Endothelial cell of umbilical vein (primary cell): ENCODE measurements at regions not wholly inside any gene's neighbourhood (a gene's known extent, or its start where the extent isn't known, plus 50 kb on each side); places are given as distances from the start of the nearest gene placed in this dataset.

Source experiments
- BruUV-seq: library from RNA; stranded (reverse); fragments of 400-500 nt; replicated peaks from 2 replicates; lab custom pipeline; 2021; lab: Mats Ljungman, UMichigan
- CTCF ChIA-PET: fragments of 300-600, 350-600 bp; sonication (Branson Sonifier 250); formaldehyde crosslinking; loops from one replicate; lab custom pipeline; 2021; ENCODE audit warnings: antibody characterized with exemption, inconsistent platforms; lab: Charles Lee
- POLR2A ChIA-PET: fragments of 300-600, 350-600 bp; sonication (Branson Sonifier 250); formaldehyde crosslinking; loops from one replicate; lab custom pipeline; 2021; ENCODE audit warnings: antibody characterized with exemption, inconsistent platforms; lab: Charles Lee
- DNase-seq: peaks from one replicate; pipeline ENCODE4 v3.0.0-alpha.2; 2011; ENCODE audit warnings: low read depth, low spot score
- FAIRE-seq: peaks from 2 replicates; lab custom pipeline; 2011; peaks lifted over from hg19 to GRCh38; lab: Jason Lieb, UNC
- H2AFZ ChIP-seq: 2 replicates; pipeline ENCODE4 v1.6.0; 2012; ENCODE audit warnings: low read depth, low read length, control low read depth, inconsistent platforms
- H3K27ac ChIP-seq: 2 replicates; pipeline ENCODE4 v1.5.1; 2011; ENCODE audit warnings: low read depth, mild to moderate bottlenecking, control low read depth, low read length, moderate library complexity; ENCODE audit not compliant: insufficient read depth
- H3K27me3 ChIP-seq, 2 experiments: 2 replicates each; pipeline versions ENCODE4 v1.6.0 to v1.6.1; 2011; ENCODE audit warnings: low read length in 2 of 2, mixed read lengths in 1 of 2; ENCODE audit not compliant: control insufficient read depth in 2 of 2, insufficient read depth in 2 of 2
- H3K36me3 ChIP-seq, 2 experiments: 2 replicates in 1 of 2; 3 replicates in 1 of 2; pipeline ENCODE4 v1.5.1; 2011; ENCODE audit warnings: low read length in 2 of 2, mild to moderate bottlenecking in 1 of 2, moderate library complexity in 1 of 2; ENCODE audit not compliant: control insufficient read depth in 2 of 2, insufficient read depth in 2 of 2; ENCODE audit errors: extremely low read depth in 1 of 2
- H3K4me1 ChIP-seq: 3 replicates; pipeline ENCODE4 v1.5.1; 2011; ENCODE audit warnings: mild to moderate bottlenecking, low read length; ENCODE audit not compliant: control insufficient read depth, insufficient read depth; ENCODE audit errors: extremely low read depth
- H3K4me2 ChIP-seq: 2 replicates; pipeline ENCODE4 v1.6.1; 2011; ENCODE audit warnings: low read length, control low read depth, mixed read lengths; ENCODE audit not compliant: insufficient read depth
- H3K4me3 ChIP-seq, 3 experiments: fragments of 200-600 bp in 1 of 3; sonication (generic), shearing (Covaris generic) in 1 of 3; replicated peaks in 1 of 3; 2 replicates each; pipeline ENCODE4 v1.5.1; 2011 to 2016; ENCODE audit warnings: control low read depth in 3 of 3, low read length in 3 of 3, mild to moderate bottlenecking in 2 of 3, inconsistent platforms in 1 of 3, low read depth in 1 of 3, moderate library complexity in 1 of 3; ENCODE audit not compliant: insufficient read depth in 1 of 3
- H3K79me2 ChIP-seq: 2 replicates; pipeline ENCODE4 v1.6.0; 2012; ENCODE audit warnings: low read length, inconsistent platforms; ENCODE audit not compliant: control insufficient read depth, insufficient read depth
- H3K9ac ChIP-seq: replicated peaks from 2 replicates; pipeline ENCODE3; 2011; ENCODE audit warnings: low read length, control low read depth; ENCODE audit not compliant: insufficient read depth; ENCODE audit errors: extremely low read depth
- H3K9me1 ChIP-seq: replicated peaks from 3 replicates; pipeline ENCODE4 v1.6.0; 2011; ENCODE audit warnings: mild to moderate bottlenecking, low read length; ENCODE audit not compliant: control insufficient read depth, insufficient read depth; ENCODE audit errors: extremely low read depth
- H3K9me3 ChIP-seq: replicated peaks from 2 replicates; pipeline ENCODE4 v1.5.1; 2012; ENCODE audit warnings: low read length, inconsistent platforms; ENCODE audit not compliant: control insufficient read depth, insufficient read depth
- H4K20me1 ChIP-seq: replicated peaks from 2 replicates; pipeline ENCODE3; 2011; ENCODE audit warnings: mild to moderate bottlenecking, low read length; ENCODE audit not compliant: control insufficient read depth, insufficient read depth; ENCODE audit errors: extremely low read depth
- EZH2 ChIP-seq: IDR thresholded peaks from 2 replicates; pipeline ENCODE4 v1.6.1; 2012; ENCODE audit warnings: borderline replicate concordance, low read depth, mild to moderate bottlenecking, moderate library complexity, low read length, inconsistent platforms; ENCODE audit not compliant: severe bottlenecking
- FOS ChIP-seq: IDR thresholded peaks from 2 replicates; pipeline ENCODE4 v1.6.1; 2011; ENCODE audit warnings: mild to moderate bottlenecking, low read length, moderate library complexity, borderline replicate concordance; ENCODE audit not compliant: insufficient read depth
- GATA2 ChIP-seq: IDR thresholded peaks from 2 replicates; pipeline ENCODE4 v1.7.0; 2011; ENCODE audit warnings: low read depth, mild to moderate bottlenecking, moderate library complexity, mixed read lengths, low read length; ENCODE audit not compliant: insufficient read length, insufficient read depth
- JUN ChIP-seq: IDR thresholded peaks from 2 replicates; pipeline ENCODE4 v1.6.1; 2011; ENCODE audit warnings: borderline replicate concordance, low read depth; ENCODE audit not compliant: insufficient read length, insufficient read depth
- MYC ChIP-seq: IDR thresholded peaks from one replicate; pipeline ENCODE4 v1.6.1; 2011; ENCODE audit warnings: mild to moderate bottlenecking, low read depth, low read length
- POLR2A ChIP-seq: IDR thresholded peaks from 2 replicates; pipeline ENCODE4 v1.6.1; 2012; ENCODE audit warnings: low read depth, mild to moderate bottlenecking, control low read depth, low read length
- POLR2AphosphoS5 ChIP-seq: IDR thresholded peaks from 2 replicates; pipeline ENCODE4 v1.6.1; 2012; ENCODE audit warnings: low read depth, mild to moderate bottlenecking, control low read depth, low read length, moderate library complexity; ENCODE audit not compliant: insufficient read depth
- dilution Hi-C: fragments of 300-500 bp; cut with MboI; formaldehyde crosslinking; loops from one replicate; pipeline ENCODE4 v1.15.0; 2019; ENCODE audit warnings: low sequenced_read_pairs; ENCODE audit not compliant: extremely low pct_ligation_motif_present
- intact Hi-C: fragments of 100-400 bp; cut with micrococcal nuclease; formaldehyde crosslinking; loops from one replicate; pipeline ENCODE4 v1.10.0; 2022
- TF ChIP-seq, protein P1 (sequence below): IDR thresholded peaks from 2 replicates; pipeline ENCODE4 v1.6.1; 2011; ENCODE audit not compliant: insufficient read depth, insufficient read length
- TF ChIP-seq, protein P2 (sequence below), 2 donors: IDR thresholded peaks; 1 replicate in 1 of 2; 2 replicates in 1 of 2; pipeline ENCODE4 v1.5.1; 2011; ENCODE audit warnings: low read length in 2 of 2, mild to moderate bottlenecking in 2 of 2, moderate library complexity in 2 of 2, control low read depth in 1 of 2, inconsistent platforms in 1 of 2, low read depth in 1 of 2; ENCODE audit not compliant: insufficient read depth in 1 of 2; ENCODE audit errors: extremely low read depth in 1 of 2

DNA sequence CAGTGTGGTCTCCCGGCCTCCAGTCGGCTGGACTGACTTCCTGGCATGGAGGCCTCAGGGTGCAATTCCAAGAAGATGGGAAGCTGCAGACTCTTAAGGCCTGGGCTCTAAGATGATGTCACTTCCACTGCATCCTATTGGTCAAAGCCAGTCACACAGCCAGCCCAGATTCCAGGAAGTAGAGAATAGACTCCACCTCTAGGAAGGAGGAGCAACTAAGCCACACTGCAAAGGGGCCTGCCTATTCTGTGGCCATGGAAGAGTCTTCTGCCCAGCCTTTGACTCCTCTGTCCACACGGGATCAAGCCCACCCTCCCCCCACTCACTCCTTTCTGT lies 103.9 kb upstream of the RFLNA start:
- Histone ChIP-seq H3K4me2 (no peak overlapping the region), H3K9ac (no peak overlapping the region), H3K36me3 (no peaks in the 10 kb centered on the region), H2AFZ (no peak overlapping the region), H3K9me3 (no peaks in the 10 kb centered on the region), H3K79me2 (no peaks in the 10 kb centered on the region), H3K4me3 (no peak overlapping the region), H4K20me1 (no peaks in the 10 kb centered on the region), H3K9me1 (no peaks in the 10 kb centered on the region), H3K27me3 (no peaks in the 10 kb centered on the region), H3K4me1 (peaks cover 14% of the 10 kb centered on the region), H3K27ac (no peak overlapping the region)
- TF ChIP-seq GATA2 (no peak), EZH2 (no peak), POLR2A (no peak), JUN (no peak), MYC (no peak), FOS (no peak), POLR2AphosphoS5 (no peak)
- TF ChIP-seq, protein P1, sequence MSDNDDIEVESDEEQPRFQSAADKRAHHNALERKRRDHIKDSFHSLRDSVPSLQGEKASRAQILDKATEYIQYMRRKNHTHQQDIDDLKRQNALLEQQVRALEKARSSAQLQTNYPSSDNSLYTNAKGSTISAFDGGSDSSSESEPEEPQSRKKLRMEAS = no peak
- TF ChIP-seq, protein P2, sequence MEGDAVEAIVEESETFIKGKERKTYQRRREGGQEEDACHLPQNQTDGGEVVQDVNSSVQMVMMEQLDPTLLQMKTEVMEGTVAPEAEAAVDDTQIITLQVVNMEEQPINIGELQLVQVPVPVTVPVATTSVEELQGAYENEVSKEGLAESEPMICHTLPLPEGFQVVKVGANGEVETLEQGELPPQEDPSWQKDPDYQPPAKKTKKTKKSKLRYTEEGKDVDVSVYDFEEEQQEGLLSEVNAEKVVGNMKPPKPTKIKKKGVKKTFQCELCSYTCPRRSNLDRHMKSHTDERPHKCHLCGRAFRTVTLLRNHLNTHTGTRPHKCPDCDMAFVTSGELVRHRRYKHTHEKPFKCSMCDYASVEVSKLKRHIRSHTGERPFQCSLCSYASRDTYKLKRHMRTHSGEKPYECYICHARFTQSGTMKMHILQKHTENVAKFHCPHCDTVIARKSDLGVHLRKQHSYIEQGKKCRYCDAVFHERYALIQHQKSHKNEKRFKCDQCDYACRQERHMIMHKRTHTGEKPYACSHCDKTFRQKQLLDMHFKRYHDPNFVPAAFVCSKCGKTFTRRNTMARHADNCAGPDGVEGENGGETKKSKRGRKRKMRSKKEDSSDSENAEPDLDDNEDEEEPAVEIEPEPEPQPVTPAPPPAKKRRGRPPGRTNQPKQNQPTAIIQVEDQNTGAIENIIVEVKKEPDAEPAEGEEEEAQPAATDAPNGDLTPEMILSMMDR (IDR thresholded peaks at IDR 0.05; ENCODE audit: extremely low read depth in 1 of 2, insufficient read depth in 1 of 2, low read depth in 1 of 2, low read length in 2 of 2) = no peak
- no TSS peak for BruUV-seq
- intact Hi-C loops (no loop called here), dilution Hi-C loops (no loop called here)
- DNase-seq = peak; percentile 9
- FAIRE-seq = no peak
- POLR2A ChIA-PET = no interaction called here
- CTCF ChIA-PET = no interaction called here
